Parathyroid adenoma (tissue), 2 donors: ENCODE measurements at regions not wholly inside any gene's neighbourhood (a gene's known extent, or its start where the extent isn't known, plus 50 kb on each side); places are given as distances from the start of the nearest gene placed in this dataset.

ENCODE experiments used
- H2AFZ ChIP-seq: fragments of 300-600 bp; sonication (generic); one replicate; pipeline ENCODE4 v1.7.0; 2017; ENCODE audit warnings: antibody characterized with exemption, mild to moderate bottlenecking
- H3K27ac ChIP-seq: fragments of 300-600 bp; sonication (generic); one replicate; pipeline ENCODE4 v1.7.0; 2017
- H3K27me3 ChIP-seq: fragments of 300-600 bp; sonication (generic); one replicate; pipeline ENCODE4 v1.7.0; 2017; ENCODE audit warnings: low read length; ENCODE audit not compliant: control insufficient read depth, insufficient read depth
- H3K36me3 ChIP-seq: fragments of 300-600 bp; sonication (generic); one replicate; pipeline ENCODE4 v1.7.0; 2017; ENCODE audit warnings: low read length; ENCODE audit not compliant: control insufficient read depth, insufficient read depth
- H3K4me1 ChIP-seq: fragments of 300-600 bp; sonication (generic); one replicate; pipeline ENCODE4 v1.7.0; 2017; ENCODE audit warnings: control low read depth
- H3K4me2 ChIP-seq: fragments of 300-600 bp; sonication (generic); one replicate; pipeline ENCODE4 v1.7.0; 2017; ENCODE audit warnings: low read length
- H3K4me3 ChIP-seq: fragments of 300-600 bp; sonication (generic); one replicate; pipeline ENCODE4 v1.7.0; 2017; ENCODE audit warnings: low read depth, low read length
- H3K79me2 ChIP-seq: fragments of 300-600 bp; sonication (generic); one replicate; pipeline ENCODE4 v1.7.0; 2017; ENCODE audit warnings: control low read depth
- H3K9ac ChIP-seq: fragments of 300-600 bp; sonication (generic); one replicate; pipeline ENCODE4 v1.7.0; 2017; ENCODE audit warnings: mild to moderate bottlenecking
- H3K9me3 ChIP-seq: fragments of 300-600 bp; sonication (generic); one replicate; pipeline ENCODE4 v1.7.0; 2017; ENCODE audit warnings: low read length; ENCODE audit not compliant: control insufficient read depth
- TF ChIP-seq, protein P1 (sequence below): fragments of 300-600 bp; sonication (generic); IDR thresholded peaks from one replicate; pipeline ENCODE4 v1.7.0; 2017; ENCODE audit warnings: antibody characterized with exemption, mild to moderate bottlenecking
- donor health status: primary hyperparathyroidism.

DNA sequence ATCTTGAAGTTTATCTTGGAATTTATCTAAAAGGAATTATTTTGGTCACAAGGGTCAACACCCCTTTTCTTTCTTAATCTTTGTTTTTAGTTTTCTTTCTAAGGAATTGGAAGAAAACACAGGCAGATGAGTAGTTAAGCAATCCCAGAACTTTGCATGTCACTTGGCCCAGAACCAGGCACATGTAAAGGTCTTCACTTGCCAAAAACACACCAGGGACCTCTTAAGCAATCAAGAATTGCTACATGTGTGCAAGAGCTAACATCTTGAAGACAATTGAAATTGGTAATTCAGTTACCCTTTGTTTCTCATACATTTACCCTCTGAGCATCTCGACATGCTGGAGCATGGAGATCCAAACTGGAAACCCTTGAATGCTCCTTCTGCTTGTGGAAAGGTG lies 114.2 kb downstream of the ZC3H11B start:
- Histone ChIP-seq H3K9me3 (no peaks in the 10 kb centered on the region), H3K27me3 (no peaks in the 10 kb centered on the region), H3K4me2 (no peak overlapping the region), H3K36me3 (no peaks in the 10 kb centered on the region), H3K4me1 (no peaks in the 10 kb centered on the region), H3K9ac (no peak overlapping the region), H3K4me3 (no peak overlapping the region), H2AFZ (no peak overlapping the region), H3K79me2 (no peaks in the 10 kb centered on the region), H3K27ac (no peak overlapping the region)
- TF ChIP-seq, protein P1, sequence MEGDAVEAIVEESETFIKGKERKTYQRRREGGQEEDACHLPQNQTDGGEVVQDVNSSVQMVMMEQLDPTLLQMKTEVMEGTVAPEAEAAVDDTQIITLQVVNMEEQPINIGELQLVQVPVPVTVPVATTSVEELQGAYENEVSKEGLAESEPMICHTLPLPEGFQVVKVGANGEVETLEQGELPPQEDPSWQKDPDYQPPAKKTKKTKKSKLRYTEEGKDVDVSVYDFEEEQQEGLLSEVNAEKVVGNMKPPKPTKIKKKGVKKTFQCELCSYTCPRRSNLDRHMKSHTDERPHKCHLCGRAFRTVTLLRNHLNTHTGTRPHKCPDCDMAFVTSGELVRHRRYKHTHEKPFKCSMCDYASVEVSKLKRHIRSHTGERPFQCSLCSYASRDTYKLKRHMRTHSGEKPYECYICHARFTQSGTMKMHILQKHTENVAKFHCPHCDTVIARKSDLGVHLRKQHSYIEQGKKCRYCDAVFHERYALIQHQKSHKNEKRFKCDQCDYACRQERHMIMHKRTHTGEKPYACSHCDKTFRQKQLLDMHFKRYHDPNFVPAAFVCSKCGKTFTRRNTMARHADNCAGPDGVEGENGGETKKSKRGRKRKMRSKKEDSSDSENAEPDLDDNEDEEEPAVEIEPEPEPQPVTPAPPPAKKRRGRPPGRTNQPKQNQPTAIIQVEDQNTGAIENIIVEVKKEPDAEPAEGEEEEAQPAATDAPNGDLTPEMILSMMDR, result no peak

DNA sequence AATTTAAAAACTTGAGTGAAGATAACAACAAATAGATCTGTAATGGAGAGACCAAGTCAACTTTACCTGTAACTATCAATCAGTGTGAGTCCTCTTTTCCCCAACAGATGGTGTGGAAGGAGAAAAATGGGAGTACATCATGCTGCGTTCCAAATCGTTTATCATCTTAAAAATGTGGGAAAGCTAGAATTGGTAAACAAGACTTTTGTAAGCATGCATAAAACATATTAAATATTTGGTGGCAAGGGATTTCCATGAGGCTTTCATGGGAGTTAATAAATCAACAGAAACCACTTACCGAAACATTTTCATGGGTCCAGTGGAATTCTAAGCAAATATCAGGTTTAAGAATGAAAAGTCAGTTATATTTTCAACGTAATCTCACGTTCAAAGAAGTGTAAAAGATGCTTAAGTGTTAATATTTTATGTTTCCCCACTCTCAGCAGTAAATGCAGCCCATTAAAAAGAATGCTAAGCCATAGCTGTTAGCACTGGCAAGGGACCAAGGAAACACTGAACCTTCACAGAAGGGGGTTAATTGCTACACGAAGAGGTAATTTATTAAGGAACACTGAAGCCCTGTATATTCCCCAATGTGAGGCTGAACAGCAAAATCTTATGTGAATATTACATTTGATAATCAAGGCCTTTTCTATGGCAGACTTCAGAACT lies 117.0 kb downstream of the ZC3H11B start:
- H3K36me3 ChIP-seq, result no peaks in the 10 kb centered on the region
- no peaks in the 10 kb centered on the region for H3K9me3 ChIP-seq
- H3K4me1 ChIP-seq, result no peaks in the 10 kb centered on the region
- H3K79me2 ChIP-seq, result no peaks in the 10 kb centered on the region
- no peak overlapping the region for H3K27ac ChIP-seq
- TF ChIP-seq, protein P1, result no peak
- H3K4me2 ChIP-seq, result no peak overlapping the region
- no peaks in the 10 kb centered on the region for H3K27me3 ChIP-seq
- H3K9ac ChIP-seq, result no peak overlapping the region
- no peak overlapping the region for H2AFZ ChIP-seq
- no peak overlapping the region for H3K4me3 ChIP-seq

DNA sequence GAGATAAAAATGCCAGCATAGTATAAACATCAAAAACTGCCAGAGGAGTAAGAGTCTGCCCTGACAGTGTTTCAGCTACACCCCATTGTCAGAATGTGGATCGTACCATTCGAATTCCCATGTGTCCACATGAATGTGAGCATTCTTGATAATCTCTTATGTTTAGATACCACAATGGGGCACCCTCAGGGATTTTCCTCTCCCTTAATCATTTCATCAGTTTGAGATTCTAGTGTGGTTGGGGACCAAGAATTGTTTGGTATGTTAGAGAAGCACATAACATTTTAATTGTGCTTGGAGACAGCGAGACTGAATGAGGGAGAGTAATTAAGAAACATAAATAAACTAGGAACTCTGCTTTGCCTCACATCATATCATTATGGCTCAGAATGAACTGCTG lies 120.2 kb downstream of the ZC3H11B start:
- TF ChIP-seq, protein P1, result no peak
- Histone ChIP-seq H3K27me3 (no peaks in the 10 kb centered on the region), H3K9ac (no peak overlapping the region), H3K4me1 (no peaks in the 10 kb centered on the region), H3K27ac (no peak overlapping the region), H3K4me2 (no peak overlapping the region), H3K36me3 (no peaks in the 10 kb centered on the region), H3K79me2 (no peaks in the 10 kb centered on the region), H3K4me3 (no peak overlapping the region), H3K9me3 (no peaks in the 10 kb centered on the region), H2AFZ (no peak overlapping the region)

DNA sequence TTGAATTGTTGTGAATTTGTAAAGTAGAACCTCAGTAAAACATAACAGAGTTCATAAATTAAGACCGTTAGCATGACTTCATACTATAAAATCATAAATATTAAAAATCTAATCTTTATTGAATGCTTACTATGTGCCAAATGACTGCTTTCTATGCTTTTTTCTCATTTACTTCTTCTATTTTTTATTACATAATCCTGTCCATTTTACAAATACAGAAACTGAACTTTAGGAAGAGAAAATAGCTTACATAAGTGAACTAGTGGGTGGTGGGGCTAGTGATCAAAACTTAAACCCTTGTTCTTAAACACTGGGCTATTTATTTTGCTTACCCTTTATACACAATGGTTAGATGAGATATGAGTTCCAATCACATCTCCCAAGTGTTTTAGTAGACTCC lies 122.3 kb downstream of the ZC3H11B start:
- Histone ChIP-seq H3K4me1 (no peaks in the 10 kb centered on the region), H3K4me2 (no peak overlapping the region), H3K27me3 (no peaks in the 10 kb centered on the region), H3K9me3 (no peaks in the 10 kb centered on the region), H3K9ac (no peak overlapping the region), H3K36me3 (no peaks in the 10 kb centered on the region), H3K27ac (no peak overlapping the region), H3K4me3 (no peak overlapping the region), H2AFZ (no peak overlapping the region), H3K79me2 (no peaks in the 10 kb centered on the region)
- TF ChIP-seq, protein P1, result no peak

DNA sequence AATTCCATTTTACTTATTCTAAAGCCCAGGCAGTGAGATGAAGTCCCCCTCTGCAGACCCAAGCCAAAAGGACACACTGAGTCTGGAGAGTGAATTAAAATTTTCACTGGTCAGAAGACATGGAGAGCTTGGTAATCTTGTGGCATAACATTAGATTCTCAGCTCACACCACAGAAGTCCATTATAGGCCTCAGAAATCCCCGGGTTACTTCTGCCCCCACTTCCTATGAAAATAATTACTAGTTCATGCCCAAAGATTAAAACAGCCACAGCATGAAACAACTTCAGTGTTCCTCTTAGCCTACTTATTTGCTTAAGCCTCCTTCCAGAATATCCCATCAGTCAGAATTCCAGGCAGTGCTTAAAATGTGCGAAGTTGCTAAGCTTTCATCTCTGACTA lies 123.3 kb downstream of the ZC3H11B start:
- no peak overlapping the region for H3K9ac ChIP-seq
- no peak overlapping the region for H3K27ac ChIP-seq
- H3K36me3 ChIP-seq, result no peaks in the 10 kb centered on the region
- H3K79me2 ChIP-seq, result no peaks in the 10 kb centered on the region
- H2AFZ ChIP-seq, result no peak overlapping the region
- H3K4me1 ChIP-seq, result no peaks in the 10 kb centered on the region
- no peak overlapping the region for H3K4me3 ChIP-seq
- H3K9me3 ChIP-seq, result no peaks in the 10 kb centered on the region
- TF ChIP-seq, protein P1, result no peak
- no peaks in the 10 kb centered on the region for H3K27me3 ChIP-seq
- H3K4me2 ChIP-seq, result no peak overlapping the region
